Lung (tissue), 11 donors: ENCODE measurements at regions not wholly inside any gene's neighbourhood (a gene's known extent, or its start where the extent isn't known, plus 50 kb on each side); places are given as distances from the start of the nearest gene placed in this dataset.
A peak's percentile ranks its signal among the peaks of the same experiment; 100 is the strongest.

Experiments used
- ATAC-seq: fragments of 200-7000 bp; cut with Tn5 transposase; one replicate; pipeline ENCODE4 v1.9.1; 2020; ENCODE audit warnings: moderate number of reproducible peaks; ENCODE audit not compliant: insufficient read depth, low FRiP score
- DNase-seq, 3 donors: peaks; one replicate each; pipeline ENCODE4 v3.0.0-alpha.2; 2013 to 2017
- H3K27ac ChIP-seq, 2 donors: one replicate each; pipeline ENCODE4 v1.5.1; 2013; ENCODE audit warnings: mild to moderate bottlenecking in 2 of 2, moderate library complexity in 2 of 2, control low read depth in 1 of 2, inconsistent platforms in 1 of 2, low read depth in 1 of 2, low read length in 1 of 2
- H3K27me3 ChIP-seq, 3 donors: one replicate each; pipeline ENCODE4 v1.5.1; 2013; ENCODE audit warnings: low read length in 2 of 3; ENCODE audit not compliant: control insufficient read depth in 3 of 3, insufficient read depth in 3 of 3
- H3K36me3 ChIP-seq, 4 donors: one replicate each; pipeline ENCODE4 v1.5.1; 2013; ENCODE audit warnings: low read length in 4 of 4, mild to moderate bottlenecking in 1 of 4, moderate library complexity in 1 of 4; ENCODE audit not compliant: control insufficient read depth in 4 of 4, insufficient read depth in 4 of 4
- H3K4me1 ChIP-seq, 5 donors: one replicate each; pipeline ENCODE4 v1.5.1; 2013; ENCODE audit warnings: low read length in 5 of 5, mild to moderate bottlenecking in 2 of 5, moderate library complexity in 1 of 5; ENCODE audit not compliant: control insufficient read depth in 5 of 5, insufficient read depth in 5 of 5
- H3K4me3 ChIP-seq: one replicate; pipeline ENCODE4 v1.5.1; 2013; ENCODE audit warnings: mild to moderate bottlenecking, control low read depth, moderate library complexity
- H3K9ac ChIP-seq, 2 donors: one replicate each; pipeline ENCODE4 v1.5.1; 2013; ENCODE audit warnings: low read length in 2 of 2, control low read depth in 1 of 2; ENCODE audit not compliant: insufficient read depth in 1 of 2
- H3K9me3 ChIP-seq, 4 donors: one replicate each; pipeline ENCODE4 v1.5.1; 2013; ENCODE audit warnings: low read length in 3 of 4, mild to moderate bottlenecking in 1 of 4, moderate library complexity in 1 of 4; ENCODE audit not compliant: control insufficient read depth in 4 of 4, insufficient read depth in 3 of 4
- WGBS, 2 donors: extraction: QIAGEN DNeasy Blood & Tissue Kit; methylation state at CpG; one replicate each; pipeline ENCODE4 v1.1.7; 2013; 5-methylcytosine and 5-hydroxymethylcytosine counted together
- TF ChIP-seq, protein P1 (sequence below): IDR thresholded peaks from 2 replicates; pipeline ENCODE4 v1.5.1; 2012; ENCODE audit warnings: mild to moderate bottlenecking; ENCODE audit errors: control extremely low read depth, extremely low read depth
- donor health status: control.
- donor health status: control.
- donor health status: Bipolar disorder and iron deficiency.
- donor health status: healthy.
- donor health status: DM: yes; HTN: yes; CAD: no.

DNA sequence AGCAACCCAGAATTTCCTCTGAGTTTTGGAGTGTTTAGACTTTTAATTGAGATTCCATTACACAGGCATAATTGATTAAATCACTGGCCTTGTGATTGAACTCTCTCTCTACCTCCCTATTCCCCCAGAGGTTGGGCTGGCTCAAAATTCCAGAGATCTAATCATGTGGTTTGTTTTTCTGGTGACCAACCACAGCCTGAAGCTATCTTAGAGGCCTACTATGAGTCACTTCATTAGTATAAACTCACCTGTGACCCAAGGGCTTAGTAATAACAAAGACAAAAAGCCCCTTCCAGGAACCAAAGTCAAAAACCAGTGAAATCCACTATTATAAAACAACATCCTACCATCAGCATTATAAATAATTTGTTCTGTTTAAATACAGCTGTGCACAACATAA lies 992.5 kb upstream of the CITED2 start:
- H3K4me3 ChIP-seq: no peak overlapping the region
- no peak for DNase-seq
- no peak overlapping the region for H3K9ac ChIP-seq
- no peak for ATAC-seq
- TF ChIP-seq, protein P1, sequence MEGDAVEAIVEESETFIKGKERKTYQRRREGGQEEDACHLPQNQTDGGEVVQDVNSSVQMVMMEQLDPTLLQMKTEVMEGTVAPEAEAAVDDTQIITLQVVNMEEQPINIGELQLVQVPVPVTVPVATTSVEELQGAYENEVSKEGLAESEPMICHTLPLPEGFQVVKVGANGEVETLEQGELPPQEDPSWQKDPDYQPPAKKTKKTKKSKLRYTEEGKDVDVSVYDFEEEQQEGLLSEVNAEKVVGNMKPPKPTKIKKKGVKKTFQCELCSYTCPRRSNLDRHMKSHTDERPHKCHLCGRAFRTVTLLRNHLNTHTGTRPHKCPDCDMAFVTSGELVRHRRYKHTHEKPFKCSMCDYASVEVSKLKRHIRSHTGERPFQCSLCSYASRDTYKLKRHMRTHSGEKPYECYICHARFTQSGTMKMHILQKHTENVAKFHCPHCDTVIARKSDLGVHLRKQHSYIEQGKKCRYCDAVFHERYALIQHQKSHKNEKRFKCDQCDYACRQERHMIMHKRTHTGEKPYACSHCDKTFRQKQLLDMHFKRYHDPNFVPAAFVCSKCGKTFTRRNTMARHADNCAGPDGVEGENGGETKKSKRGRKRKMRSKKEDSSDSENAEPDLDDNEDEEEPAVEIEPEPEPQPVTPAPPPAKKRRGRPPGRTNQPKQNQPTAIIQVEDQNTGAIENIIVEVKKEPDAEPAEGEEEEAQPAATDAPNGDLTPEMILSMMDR: no peak
- no peaks in the 10 kb centered on the region for H3K27me3 ChIP-seq
- H3K4me1 ChIP-seq: peaks cover 0 to 4% (median 0%) of the 10 kb centered on the region in 5 donors
- H3K9me3 ChIP-seq: peaks cover 0 to 8% (median 6%) of the 10 kb centered on the region in 4 donors
- H3K27ac ChIP-seq: no peak overlapping the region
- no peaks in the 10 kb centered on the region for H3K36me3 ChIP-seq

DNA sequence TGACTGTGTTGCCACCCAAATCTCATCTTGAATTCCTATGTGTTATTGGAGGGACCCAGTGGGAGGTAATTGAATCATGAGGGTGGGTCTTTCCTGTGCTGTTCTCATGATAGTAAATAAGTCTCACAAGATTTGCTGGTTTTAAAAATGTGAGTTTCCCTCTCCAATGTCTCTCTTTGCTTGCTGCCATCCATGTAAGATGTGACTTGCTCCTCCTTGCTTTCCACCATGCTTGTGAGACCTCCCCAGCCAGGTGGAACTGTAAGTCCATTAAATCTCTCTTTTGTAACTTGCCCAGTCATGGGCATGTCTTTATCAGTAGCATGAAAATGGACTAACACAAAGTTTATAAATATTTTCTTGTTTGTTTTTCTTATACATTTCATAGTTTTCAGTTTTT lies 990.5 kb upstream of the CITED2 start:
- TF ChIP-seq, protein P1: no peak
- H3K36me3 ChIP-seq: no peaks in the 10 kb centered on the region
- ATAC-seq: no peak
- no peak overlapping the region for H3K27ac ChIP-seq
- H3K4me1 ChIP-seq: peaks cover 0 to 5% (median 0%) of the 10 kb centered on the region in 5 donors
- DNase-seq: no peak
- no peaks in the 10 kb centered on the region for H3K27me3 ChIP-seq
- H3K9ac ChIP-seq: no peak overlapping the region
- no peak overlapping the region for H3K4me3 ChIP-seq
- H3K9me3 ChIP-seq: peaks cover 0 to 8% (median 6%) of the 10 kb centered on the region in 4 donors

DNA sequence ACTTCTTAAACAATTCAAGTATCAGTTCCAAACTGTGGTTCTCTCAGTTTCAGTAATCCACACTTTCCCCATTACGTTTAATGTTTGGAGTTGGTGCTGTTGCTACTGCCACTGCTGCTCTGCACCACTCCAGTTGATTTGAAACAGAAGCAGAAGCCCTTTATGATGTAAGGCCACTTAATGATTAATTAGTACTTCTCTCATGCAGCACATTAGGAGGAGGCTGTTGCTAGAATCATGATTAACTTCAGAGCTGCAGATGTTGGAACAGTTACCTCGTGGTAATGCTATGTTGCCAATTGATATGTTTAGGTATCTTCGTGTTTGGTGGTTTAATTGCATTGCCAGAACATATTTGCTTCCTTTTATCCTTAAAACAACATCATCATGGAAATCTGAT lies 986.2 kb upstream of the CITED2 start:
- ATAC-seq (no peak), DNase-seq (peak in 1 of 3 donors; percentile 12)
- no peaks in the 10 kb centered on the region for H3K36me3 ChIP-seq
- TF ChIP-seq, protein P1: no peak
- H3K9ac ChIP-seq: no peak overlapping the region
- peaks cover 0 to 8% (median 6%) of the 10 kb centered on the region in 4 donors for H3K9me3 ChIP-seq
- H3K27me3 ChIP-seq: no peaks in the 10 kb centered on the region
- H3K27ac ChIP-seq: no peak overlapping the region
- H3K4me3 ChIP-seq: no peak overlapping the region
- H3K4me1 ChIP-seq: peaks cover 0 to 5% (median 0%) of the 10 kb centered on the region in 5 donors
- 63 to 78% methylated on average over 3 of the region's 3 CpGs for WGBS, 2 donors

DNA sequence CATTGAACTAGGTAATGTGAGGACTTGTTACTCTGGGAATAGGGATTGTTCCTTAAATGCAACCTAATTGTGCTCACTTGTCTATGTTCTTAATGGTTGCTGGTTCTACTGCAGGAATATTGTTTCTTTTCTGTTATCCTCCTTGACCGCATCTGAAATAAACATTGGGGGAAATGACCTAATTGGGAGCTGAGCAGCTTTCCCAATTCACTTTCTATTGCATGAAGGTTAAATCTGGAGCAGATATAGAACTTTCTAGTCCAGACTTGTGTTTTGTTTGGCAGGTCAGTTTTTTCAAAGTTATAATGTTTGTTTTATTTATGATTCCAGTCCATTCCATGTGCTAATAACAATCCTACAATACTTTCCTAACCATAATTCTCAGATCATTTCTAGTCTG lies 981.0 kb upstream of the CITED2 start:
- Histone ChIP-seq H3K27me3 (no peaks in the 10 kb centered on the region), H3K4me1 (peaks cover 0 to 4% (median 0%) of the 10 kb centered on the region in 5 donors), H3K27ac (no peak overlapping the region), H3K9ac (no peak overlapping the region), H3K9me3 (no peaks in the 10 kb centered on the region), H3K4me3 (no peak overlapping the region), H3K36me3 (no peaks in the 10 kb centered on the region)
- ATAC-seq (no peak), DNase-seq (no peak)
- WGBS, 2 donors: 42 to 88% methylated on average over 1 of the region's 1 CpG
- TF ChIP-seq, protein P1: no peak
